ENCODE measurements at regions not wholly inside any gene's neighbourhood (a gene's known extent, or its start where the extent isn't known, plus 50 kb on each side); places are given as distances from the start of the nearest gene placed in this dataset.
"Not testable (repeated sequence)": the region's sequence is repeated elsewhere in the genome, so short reads cannot be mapped to it uniquely, and the experiment has no call there.

DNA sequence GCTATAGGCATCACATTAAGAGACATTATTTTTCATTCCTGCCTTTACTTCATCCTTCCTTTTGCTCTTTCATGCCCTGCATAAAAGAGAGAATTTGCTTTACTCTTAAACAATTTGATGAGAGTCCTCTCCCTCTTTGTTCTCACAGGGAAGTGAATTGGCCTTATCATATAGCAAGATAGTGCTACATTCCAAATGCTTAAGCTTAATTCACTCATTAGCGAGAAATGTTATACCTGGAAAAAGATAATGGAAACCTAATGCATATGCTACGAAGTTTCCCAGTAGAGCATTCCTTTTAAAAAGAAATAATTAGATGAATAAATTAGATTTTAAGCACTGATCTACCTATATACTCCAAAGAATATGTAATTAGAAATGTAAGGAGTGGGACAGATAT is 798.8 kb downstream of the C12orf50 start:
- DNase-seq, result no peak

DNA sequence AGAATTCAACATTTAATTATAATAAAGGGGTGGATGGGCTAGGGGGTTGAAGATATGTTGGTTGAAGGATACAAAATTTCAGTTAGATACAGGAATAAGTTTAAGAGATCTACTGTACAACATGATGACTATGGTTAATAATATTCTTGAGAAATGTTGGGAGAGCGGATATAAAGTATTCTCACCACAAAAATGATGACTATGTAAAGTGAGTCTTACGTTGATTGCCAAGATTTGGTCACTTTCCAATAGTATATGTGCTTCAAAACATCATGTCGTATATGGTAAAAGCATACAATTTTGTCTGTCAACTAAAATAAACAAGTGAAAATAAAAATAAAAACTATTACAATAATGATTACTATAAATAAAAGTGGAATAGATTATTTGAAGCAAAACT is 802.0 kb downstream of the C12orf50 start:
- no peak for DNase-seq

DNA sequence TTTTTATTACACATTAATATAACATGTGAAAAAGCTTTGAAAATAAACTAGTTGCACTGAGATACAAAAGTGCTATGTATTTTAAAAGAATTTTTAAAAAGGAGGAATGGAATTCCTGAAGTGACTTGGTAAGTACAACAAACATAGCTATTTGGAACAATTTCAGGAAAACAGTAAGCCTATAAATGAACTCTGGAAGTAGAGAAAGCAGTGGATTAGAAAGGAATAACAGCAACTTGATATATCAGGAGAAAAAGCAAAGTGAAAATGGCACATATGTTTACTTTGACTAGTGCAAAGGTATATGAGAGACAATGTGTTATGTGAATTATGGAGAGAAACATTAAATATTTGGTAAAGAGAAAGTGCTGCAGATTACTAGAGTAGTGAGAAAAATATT is 811.7 kb downstream of the C12orf50 start:
- DNase-seq, result no peak

DNA sequence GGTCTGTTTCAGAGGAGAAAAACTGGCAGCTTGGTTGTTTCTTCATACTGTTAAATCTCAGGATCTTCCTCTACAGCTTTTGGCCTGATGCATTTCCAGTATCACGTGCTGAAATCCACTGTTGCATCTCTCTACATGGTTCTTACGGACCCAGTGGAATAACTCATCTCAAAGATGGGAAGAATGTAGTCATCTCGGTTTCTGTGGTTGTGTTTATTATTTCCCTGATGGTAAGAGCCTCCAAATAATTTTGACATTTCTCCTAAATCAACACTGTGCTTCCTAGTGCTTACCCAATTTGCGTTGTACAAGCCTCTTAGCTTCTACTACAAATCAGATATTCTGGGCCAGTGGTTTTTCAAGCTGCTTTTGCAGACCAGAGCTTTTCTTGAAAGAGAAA is 812.8 kb downstream of the C12orf50 start:
- no peak for DNase-seq

DNA sequence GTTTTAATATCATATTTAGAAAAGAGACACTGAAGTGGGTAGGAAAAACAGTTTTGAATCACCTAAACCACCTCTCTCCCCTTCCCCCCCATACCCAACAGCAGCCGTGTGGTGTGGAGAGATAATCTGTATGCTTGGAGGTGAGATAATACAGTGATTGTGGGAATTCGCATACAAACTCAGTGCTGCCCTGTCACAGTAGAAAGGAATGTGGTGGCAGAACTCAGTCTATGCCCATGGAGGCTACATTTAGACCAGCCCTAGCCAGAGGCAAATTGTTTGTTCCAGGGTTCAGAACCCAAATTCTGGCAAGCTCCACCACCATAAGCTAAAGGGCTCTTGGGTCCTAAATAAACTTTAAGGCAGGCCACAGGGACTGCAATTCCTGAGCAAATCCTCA is 827.0 kb downstream of the C12orf50 start:
- DNase-seq, result no peak

DNA sequence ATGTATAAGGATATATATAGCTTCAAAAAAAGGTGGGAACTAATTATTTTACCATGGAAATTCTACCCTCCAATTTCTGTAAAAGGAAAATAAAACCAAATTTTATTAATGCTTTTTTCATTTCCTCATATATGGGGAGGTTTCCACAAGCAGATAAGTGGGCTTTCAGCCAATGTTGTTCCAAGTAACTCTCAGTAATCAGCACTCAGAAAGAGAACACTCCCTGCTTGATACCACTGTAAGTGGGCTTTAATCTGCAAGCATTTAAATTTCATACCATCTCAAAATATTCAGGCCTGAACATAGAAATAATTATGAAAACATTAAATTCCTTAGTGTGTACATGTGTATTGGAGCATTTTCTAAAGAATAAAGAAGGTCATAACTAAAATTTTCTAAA is 827.6 kb downstream of the C12orf50 start:
- DNase-seq, result no peak

DNA sequence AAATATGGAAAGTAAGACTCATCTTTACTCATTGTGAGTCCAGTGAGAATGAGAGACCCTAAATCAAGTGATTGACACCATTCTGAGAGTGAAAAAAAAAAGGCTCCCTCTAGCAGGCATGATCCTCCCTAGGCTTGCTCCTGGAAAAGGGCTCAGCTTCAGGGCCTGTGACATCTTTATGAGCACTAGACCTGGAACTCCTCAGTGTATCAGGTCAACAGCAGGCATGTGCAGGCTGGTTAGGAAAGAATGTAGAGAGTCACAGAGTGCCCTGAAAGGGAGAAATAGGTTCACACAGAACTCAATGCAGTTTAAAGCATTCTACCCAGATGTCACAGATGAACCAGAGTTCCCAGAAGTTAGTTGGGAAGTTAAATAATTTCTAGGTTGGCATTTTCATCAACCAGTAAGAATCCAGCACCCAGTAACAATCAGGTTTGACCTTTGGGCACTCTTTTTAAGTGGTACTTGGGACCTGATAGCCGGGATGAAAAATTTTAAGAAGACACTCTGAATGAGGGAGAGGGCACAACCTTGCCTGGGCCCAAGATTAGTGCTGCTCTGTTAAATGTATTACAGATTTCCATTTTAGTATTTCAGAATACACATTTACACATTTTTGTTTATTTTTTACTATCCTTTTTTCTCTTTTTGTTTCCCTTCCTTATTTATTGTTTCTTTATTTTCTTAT is 828.8 kb downstream of the C12orf50 start:
- DNase-seq, result no peak

DNA sequence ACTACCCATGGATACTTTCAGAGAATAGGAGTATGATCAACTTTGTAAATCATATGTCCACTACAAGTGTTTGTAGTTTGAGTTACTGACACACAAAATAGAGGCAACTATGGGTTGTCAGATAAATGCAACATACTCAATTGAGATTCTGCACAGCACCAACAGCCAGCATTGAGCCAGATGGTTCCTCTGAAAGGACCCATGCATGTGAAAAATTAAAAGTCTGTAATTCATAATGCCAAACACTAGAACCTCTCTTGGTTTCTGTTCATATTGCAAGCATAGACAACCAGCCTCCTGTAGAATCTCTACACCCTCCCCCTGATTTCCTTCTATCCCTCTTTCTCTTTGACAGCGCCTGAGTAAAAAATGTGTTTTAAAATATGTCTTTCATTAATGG is 831.0 kb downstream of the C12orf50 start:
- DNase-seq, result no peak

DNA sequence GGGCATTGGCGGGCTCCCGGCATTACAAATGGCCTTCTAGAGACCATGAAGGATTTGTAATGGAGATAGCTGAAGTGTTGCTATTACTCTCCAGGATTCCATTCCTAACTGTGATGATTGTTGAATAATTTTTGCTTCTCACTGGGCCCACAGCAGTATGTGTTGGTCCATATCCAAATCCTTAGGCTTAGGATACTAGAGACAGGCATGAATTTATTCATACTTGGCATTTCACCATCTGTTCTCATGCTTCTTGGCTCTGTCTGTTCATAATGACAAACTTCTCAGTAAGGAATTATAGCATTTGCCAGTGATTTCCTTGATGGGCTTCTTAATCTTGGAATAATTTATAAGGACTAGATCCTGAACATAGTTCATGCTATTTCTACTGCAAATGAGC is 832.9 kb downstream of the C12orf50 start:
- no peak for DNase-seq

DNA sequence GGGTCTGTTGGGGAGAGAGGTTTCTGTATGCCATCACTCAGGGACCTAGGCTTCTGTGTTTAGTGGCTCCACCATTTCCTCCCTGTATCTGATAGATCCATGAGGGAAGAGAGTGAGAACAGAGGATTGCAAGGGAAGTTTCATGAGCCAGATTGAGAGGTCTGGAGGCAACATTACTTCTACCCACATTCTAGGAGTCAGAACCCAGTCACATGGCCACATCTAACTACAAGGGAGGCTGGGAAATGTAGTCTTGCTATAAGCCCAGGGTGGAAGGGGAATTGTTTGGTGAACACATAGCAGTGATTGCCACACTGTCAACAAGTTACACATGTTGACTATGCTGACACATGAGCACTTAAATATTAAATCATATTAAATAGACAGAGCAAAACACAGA is 834.8 kb downstream of the C12orf50 start:
- DNase-seq, result not testable (repeated sequence)

DNA sequence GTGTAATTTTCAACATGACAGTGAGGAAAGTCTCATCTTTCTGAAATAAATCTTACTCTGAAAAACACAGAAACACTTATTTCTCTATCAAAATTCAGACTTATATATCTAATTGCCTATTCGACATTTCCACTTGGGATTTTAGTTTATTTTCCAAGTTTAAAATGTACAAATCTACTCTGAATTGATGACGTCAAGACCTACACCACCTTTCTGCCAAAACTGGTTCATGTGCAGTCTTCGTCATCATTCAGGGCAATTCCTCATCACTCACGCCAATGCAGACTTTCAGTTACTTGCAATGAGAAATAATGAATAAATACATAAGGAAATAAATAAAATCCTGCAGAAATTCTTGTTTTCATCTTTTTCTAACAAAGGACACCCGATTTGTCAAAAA is 843.8 kb downstream of the C12orf50 start:
- DNase-seq, result no peak

DNA sequence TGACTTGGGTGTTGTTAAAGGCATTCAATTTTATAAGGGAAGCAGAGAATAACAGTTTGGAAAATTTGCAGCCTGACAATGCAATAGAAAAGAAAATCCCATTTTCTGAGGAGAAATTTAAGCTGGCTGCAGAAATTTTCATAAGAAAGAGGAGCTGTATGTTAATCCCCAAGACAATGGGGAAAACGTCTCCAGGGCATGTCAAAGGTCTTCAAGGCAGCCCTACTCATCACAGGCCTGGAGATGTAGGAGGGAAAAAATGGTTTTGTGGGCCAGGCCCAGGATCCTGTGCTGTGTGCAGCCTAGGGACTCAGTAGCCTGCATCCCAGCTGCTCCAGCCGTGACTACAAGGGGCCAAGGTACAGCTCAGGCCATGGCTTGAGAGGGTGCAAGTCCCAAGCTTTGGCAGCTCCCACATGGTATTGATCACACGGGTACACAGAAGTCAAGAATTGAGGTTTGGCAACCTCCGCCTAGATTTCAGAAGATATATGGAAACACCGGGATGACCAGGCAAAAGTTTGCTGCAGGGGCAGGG is 846.4 kb downstream of the C12orf50 start:
- DNase-seq, result no peak

DNA sequence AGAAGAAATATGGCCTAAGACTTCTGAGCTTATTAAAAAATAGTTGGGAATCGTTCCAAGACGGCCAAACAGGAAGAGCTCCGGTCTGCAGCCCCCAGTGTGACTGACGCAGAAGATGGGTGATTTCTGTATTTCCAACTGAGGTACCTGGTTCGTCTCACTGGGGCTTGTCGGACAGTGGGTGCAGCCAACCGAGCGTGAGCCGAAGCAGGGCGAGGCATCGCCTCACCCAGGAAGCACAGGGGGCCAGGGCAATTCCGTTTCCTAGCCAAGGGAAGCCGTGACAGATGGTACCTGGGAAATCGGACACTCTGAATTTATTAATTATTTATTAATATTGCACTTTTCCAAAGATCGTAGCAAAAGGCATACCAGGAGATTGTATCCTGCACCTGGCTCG is 857.8 kb downstream of the C12orf50 start:
- no peak for DNase-seq

DNA sequence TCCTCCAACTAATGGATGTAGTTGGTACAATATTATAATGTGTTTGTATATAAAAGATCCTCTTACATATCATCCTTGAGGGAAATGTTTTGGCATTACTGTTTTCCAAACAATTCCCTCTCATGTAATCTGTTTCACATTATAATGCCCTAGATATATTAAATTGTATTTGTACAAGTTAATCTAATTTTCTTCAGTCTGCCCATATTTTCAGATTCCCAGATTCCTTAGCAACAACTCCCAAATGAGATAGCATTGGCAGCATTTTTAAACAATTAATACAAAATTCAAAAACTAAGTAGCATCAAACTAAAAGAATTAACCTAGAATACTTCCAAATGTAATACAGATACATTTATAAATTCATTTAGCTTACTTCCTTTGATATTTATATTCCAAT is 860.2 kb downstream of the C12orf50 start:
- DNase-seq, result no peak

DNA sequence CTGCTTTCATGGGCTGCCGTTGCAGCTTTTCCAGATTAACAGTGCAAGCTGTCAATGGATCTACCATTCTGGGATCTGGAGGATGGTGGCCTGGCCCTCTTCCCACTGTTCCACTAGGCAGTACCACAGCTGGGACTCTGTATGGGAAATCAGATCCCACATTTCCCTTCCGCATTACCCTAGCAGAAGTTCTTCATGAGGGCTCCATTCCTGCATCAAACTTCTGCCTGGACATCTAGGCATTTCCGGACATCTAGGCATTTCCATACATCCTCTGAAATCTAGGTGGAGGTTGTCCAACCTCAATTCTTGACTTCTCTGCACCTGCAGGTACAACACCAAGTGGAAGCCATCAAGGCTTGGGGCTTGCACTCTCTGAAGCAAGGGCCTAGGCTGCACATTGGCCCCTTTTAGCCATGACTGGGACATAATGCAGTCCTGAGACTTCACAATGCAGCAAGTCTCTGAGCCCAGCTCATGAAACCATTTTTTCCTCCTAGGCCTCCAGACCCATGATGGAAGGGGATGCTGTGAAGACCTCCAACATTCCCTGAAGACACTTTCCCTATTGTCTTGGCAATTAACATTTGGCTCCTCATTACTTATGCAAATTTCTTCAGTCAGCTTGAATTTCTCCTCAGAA is 863.3 kb downstream of the C12orf50 start:
- DNase-seq, result no peak

DNA sequence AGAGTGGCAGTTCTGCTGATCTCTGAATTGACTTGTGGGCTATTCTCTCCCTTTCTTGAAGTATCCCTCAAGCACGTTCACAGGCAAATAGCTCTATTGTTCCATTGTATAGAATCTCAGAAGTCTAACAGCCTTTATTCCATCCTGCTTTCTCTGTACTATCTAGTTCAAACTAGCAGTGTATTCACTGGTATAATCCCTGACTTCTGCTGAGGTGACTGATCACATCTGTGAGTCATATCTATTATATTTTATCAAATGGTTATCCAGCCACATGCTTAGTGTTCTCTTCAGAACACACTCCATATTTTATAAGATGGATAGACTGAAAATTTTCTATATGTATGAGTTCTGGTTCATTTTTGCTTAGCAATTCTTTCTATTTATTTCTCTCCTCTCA is 866.1 kb downstream of the C12orf50 start:
- no peak for DNase-seq

DNA sequence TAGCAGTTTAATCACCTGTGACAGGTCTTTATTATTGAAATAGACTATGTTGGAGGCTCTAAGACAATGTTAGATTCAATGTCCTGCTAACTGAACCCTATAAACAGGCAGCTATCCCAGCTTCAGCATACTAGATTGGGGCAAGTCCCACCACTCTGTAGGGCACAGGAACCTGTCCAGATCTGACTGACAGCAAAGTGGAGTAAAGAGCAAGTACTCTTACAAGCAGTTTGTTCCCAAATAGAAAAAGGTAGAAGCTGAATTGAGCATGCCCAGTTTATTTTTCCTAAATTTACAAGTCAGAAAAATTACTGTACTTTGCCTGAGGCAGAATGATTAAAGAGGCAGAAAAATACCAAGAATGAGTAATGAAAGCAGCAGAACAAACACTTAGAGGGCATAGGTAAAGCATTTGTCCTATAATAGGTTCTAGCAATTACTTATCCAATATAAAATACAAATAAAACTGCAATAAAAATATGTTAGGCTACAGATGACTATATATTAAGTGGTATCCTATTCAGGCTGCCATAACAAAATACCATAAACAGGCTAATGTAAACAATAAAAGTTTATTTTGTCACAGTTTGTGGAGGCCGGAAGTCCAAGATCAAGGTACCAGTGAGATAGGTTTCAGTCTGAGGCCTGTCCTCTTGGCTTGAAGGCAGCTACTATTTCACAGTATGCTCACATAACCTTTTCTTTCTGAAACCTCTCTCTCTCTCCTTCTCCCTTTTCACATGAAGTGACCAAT is 868.2 kb downstream of the C12orf50 start:
- no peak for DNase-seq

DNA sequence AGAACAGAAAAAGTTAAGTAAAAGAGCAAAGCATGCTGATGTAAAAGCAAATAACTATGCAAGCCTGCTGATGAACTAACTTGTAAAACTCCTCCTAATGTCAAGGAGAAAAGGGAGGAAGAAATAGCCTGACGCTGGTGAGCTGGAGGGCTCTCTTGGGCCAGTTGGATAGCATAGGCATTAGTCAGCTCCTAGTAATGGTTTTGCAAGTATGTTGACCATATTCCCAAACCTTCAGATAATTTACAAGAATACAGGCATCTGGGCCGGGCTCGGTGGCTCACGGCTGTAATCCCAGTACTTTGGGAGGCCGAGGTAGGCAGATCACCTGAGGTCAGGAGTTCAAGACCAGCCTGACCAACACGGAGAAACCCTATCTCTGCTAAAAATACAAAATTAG is 871.4 kb downstream of the C12orf50 start:
- DNase-seq, result no peak

DNA sequence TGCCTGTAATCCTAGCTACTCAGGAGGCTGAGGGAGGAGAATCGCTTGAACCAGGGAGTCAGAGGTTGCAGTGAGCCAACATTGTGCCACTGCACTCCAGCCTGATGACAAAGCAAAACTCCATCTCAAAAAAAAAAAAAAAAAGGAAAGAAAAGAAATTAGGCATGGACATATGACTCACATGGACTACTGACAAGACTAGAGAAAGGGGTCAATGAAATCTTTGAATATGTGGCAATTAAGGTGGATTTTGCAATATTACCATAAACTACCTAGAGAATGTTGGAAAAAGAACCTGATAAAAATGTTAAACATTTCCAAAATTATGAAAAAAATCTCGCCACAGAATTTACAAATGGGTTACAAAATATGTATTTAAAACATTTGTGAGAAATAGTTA is 873.6 kb downstream of the C12orf50 start:
- DNase-seq, result no peak

DNA sequence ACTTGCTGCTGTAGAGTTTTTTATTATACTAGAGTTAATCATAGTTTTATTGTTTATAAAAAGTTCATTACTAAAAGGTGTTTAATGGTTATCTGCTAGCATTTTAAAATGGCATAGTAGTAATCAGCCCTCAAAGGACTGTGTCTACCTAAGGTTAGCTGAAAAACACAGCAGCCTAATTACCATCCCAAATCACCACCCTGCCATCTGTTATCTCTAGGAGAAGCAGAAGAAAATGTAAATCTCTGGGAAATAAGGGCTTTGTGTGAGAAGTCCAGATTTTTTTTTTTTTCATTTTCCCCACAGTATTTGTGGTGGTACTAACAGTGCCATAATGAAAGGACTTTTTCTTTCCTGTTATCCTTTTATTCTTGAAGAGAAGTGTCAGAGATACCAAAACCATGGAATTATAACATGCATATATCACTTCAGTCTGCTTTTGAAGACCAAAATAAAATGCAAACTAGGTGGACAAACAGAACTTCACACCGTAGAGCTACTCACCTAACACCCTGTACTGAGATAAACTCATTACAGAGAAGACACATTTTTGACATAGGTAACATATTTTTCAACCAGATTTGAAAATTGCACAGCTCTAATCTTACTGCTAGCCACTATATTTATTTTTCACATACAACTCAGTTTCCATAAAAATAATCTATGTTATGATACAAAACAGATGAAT is 876.2 kb downstream of the C12orf50 start:
- no peak for DNase-seq

DNA sequence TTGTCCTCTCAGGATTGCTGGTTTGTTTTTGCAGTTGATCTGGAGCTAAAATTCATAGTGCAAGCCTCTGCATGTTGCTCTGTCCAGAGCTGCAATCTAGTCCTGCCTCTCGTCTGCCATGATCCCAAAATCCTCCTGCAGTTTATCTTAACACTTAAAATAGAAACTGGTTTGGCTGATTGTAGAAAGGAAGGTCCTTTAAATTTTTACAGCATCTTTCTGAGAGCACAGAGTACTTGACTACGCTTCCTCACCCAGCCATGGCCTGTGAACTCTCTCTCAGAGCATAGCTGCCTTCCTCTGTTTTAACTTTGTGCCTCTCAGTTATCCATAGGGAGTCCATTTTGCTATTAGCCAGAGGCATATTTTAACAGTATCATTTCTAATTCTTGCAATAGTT is 877.1 kb downstream of the C12orf50 start:
- no peak for DNase-seq

DNA sequence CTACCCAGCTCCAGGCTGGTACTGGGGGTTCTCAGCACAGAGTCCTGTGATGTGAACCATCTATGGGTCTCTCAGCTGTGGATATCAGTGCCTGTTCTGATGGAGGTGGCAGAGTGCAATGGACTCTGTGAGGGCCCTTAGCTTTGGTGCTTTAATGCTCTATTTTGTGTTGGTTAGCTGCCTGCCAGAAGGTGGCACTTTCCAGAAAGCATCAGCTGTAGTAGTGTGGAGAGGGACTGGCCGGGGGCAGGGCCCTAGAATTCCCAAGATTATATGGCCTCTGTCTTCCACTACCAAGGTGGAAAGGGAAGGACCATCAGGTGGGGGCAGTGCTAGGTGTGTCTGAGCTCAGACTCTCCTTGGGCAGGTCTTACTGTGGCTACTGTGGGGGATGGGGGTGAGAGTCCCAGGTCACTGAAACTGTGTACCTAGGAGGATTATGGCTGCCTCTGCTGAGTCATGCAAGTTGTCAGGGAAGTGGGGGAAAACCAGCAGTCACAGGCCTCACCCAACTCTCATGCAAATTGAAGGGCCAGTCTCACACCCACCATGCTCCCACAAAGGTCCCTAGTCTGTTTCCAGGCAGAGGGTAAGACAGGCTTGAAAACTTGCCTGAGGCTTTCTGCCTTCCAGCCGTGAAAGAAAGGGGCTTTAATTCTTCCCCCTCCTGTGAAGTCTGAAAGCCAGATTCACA is 878.1 kb downstream of the C12orf50 start:
- no peak for DNase-seq

DNA sequence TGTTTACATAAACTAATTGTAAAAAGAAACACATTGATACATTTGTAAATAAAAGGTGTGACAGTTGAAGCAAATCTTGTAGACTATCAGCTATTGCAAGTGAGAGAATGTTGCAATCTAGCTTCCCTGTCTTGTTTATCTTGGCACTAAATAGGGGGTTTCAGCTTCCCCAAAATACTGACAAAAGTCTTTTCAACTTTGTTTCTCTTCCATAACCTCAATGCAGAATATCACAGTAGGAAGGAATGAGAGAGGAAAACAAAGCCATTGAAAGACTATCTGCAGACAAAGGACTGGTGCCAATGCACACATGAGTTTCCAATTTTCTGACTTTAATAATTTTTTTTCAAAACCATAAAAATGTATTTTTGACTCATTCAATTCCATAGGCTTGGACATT is 886.2 kb upstream of the MGAT4C start:
- no peak for DNase-seq
